A673 (cell line): ENCODE measurements at regions not wholly inside any gene's neighbourhood (a gene's known extent, or its start where the extent isn't known, plus 50 kb on each side); places are given as distances from the start of the nearest gene placed in this dataset.

Source experiments
- BruUV-seq: library from RNA; stranded (reverse); fragments of 400-500 nt; replicated peaks from 2 replicates; lab custom pipeline; 2021; lab: Mats Ljungman, UMichigan
- CTCF ChIA-PET: fragments of 300-600 bp; sonication (Branson Sonifier 250); formaldehyde crosslinking; loops from one replicate; lab custom pipeline; 2022; ENCODE audit warnings: antibody characterized with exemption; lab: Charles Lee
- POLR2A ChIA-PET: fragments of 300-600 bp; sonication (Branson Sonifier 250); formaldehyde crosslinking; loops from one replicate; lab custom pipeline; 2022; ENCODE audit warnings: antibody characterized with exemption; ENCODE audit not compliant: low non-redundant PET; lab: Charles Lee
- DNase-seq: peaks from one replicate; pipeline ENCODE4 v3.0.0-alpha.2; 2015; ENCODE audit warnings: low spot score
- H3K27ac ChIP-seq: fragments of 200-600 bp; sonication (generic); 2 replicates; pipeline ENCODE4 v1.5.1; 2016; ENCODE audit warnings: mixed run types, low read depth, mild to moderate bottlenecking, mixed read lengths, antibody characterized with exemption, low read length; ENCODE audit not compliant: poor library complexity, severe bottlenecking
- H3K27me3 ChIP-seq: fragments of 200-600 bp; sonication (generic); replicated peaks from 2 replicates; pipeline ENCODE4 v1.6.1; 2017; ENCODE audit warnings: mixed run types, low read depth, mild to moderate bottlenecking, mixed read lengths, antibody characterized with exemption, low read length; ENCODE audit not compliant: insufficient read depth, poor library complexity
- H3K36me3 ChIP-seq: fragments of 200-600 bp; sonication (generic); 2 replicates; pipeline ENCODE4 v1.6.1; 2016; ENCODE audit warnings: mixed run types, mild to moderate bottlenecking, mixed read lengths, antibody characterized with exemption, low read length; ENCODE audit not compliant: insufficient read depth, poor library complexity, severe bottlenecking
- H3K4me1 ChIP-seq: fragments of 200-600 bp; sonication (generic); 2 replicates; pipeline ENCODE4 v1.6.1; 2017; ENCODE audit warnings: mixed run types, mild to moderate bottlenecking, mixed read lengths, antibody characterized with exemption, low read length; ENCODE audit not compliant: insufficient read depth, poor library complexity, severe bottlenecking
- H3K4me3 ChIP-seq: fragments of 200-600 bp; sonication (generic); 2 replicates; pipeline ENCODE4 v1.5.1; 2016; ENCODE audit warnings: low read depth, mixed run types, mild to moderate bottlenecking, mixed read lengths, low read length; ENCODE audit not compliant: poor library complexity, severe bottlenecking
- H3K9me3 ChIP-seq: fragments of 200-600 bp; sonication (generic); 2 replicates; pipeline ENCODE4 v1.6.1; 2016; ENCODE audit warnings: mixed run types, low read depth, mild to moderate bottlenecking, mixed read lengths, antibody characterized with exemption, low read length; ENCODE audit not compliant: poor library complexity, severe bottlenecking
- EZH2 ChIP-seq: fragments of 200-600 bp; sonication (generic); IDR thresholded peaks from 2 replicates; pipeline ENCODE4 v1.6.1; 2017; ENCODE audit warnings: borderline replicate concordance, low read depth, mild to moderate bottlenecking, mixed read lengths, antibody characterized with exemption, low read length; ENCODE audit not compliant: poor library complexity, severe bottlenecking
- intact Hi-C: fragments of 100-400 bp; cut with micrococcal nuclease; formaldehyde crosslinking; loops from one replicate; pipeline ENCODE4 v1.10.0; 2022; ENCODE audit not compliant: unreplicated experiment
- TF ChIP-seq, protein P1 (sequence below): fragments of 300-800, 200-600 bp; sonication (generic); conservative IDR thresholded peaks from 2 replicates; pipeline ENCODE4 v1.5.1; 2017; ENCODE audit warnings: low read depth, mild to moderate bottlenecking, antibody characterized with exemption, low read length, moderate library complexity, mixed read lengths

DNA sequence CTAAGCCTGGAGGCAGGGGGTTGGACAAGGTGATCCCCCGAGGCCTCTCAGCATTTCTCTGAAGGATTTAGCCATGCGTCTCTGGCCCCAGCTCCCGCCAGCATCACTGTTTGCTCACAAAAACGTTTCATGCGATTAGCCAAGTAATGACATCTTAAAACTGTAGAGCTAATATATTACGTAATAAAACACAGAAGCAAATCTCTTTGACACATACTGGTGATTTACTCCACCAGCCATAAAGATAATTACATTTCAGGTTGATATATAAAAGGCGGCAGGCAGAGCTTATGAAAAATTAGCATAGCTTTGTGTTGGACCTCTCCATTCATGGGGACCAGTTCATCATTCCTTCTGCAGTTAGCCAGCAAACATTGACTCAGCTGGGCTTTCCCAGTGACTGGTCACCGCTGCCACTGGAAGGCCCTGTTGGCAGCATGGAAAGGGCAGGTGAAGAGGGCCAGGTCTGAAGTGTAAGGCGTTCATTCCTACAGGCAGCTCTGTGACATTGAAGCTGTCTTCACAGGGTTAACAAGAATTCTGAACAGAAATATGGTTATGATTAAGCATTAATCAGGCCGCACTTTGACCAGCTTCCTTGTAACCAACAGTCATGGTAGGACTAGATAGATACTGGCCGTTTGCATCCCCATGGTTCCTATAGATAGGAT is 150.3 kb downstream of the NECTIN1 start:
- Histone ChIP-seq H3K9me3 (no peaks in the 10 kb centered on the region), H3K36me3 (no peaks in the 10 kb centered on the region), H3K4me1 (peaks cover 5% of the 10 kb centered on the region), H3K27ac (no peak overlapping the region), H3K27me3 (no peaks in the 10 kb centered on the region), H3K4me3 (no peak overlapping the region)
- intact Hi-C loops = no loop called here
- no peak for TF ChIP-seq EZH2
- TF ChIP-seq, protein P1, sequence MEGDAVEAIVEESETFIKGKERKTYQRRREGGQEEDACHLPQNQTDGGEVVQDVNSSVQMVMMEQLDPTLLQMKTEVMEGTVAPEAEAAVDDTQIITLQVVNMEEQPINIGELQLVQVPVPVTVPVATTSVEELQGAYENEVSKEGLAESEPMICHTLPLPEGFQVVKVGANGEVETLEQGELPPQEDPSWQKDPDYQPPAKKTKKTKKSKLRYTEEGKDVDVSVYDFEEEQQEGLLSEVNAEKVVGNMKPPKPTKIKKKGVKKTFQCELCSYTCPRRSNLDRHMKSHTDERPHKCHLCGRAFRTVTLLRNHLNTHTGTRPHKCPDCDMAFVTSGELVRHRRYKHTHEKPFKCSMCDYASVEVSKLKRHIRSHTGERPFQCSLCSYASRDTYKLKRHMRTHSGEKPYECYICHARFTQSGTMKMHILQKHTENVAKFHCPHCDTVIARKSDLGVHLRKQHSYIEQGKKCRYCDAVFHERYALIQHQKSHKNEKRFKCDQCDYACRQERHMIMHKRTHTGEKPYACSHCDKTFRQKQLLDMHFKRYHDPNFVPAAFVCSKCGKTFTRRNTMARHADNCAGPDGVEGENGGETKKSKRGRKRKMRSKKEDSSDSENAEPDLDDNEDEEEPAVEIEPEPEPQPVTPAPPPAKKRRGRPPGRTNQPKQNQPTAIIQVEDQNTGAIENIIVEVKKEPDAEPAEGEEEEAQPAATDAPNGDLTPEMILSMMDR = no peak
- peak; percentile 23 for DNase-seq
- BruUV-seq = no TSS peak
- ChIA-PET CTCF (no interaction called here), POLR2A (no interaction called here)

DNA sequence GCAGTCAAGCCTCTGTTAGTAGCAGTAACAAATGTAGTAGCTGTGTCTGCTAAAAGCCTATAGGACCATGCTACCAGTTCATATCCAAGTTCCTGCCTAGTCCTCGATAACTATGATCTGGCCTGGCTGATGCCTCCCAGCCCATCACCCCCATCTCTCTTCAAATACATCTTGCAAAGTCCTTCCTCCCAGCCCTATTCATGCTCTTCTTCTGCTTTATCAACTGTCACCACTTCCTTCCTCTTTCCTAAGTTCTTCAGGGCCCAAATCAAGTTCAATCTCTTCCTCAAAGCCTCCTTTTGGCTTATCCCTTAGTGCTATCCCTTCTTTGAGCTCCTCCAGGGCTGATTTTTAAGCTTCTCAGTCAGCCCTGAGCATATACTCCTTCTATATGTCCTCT is 150.9 kb upstream of the THY1 start:
- DNase-seq = no peak
- Histone ChIP-seq H3K9me3 (no peaks in the 10 kb centered on the region), H3K4me3 (no peak overlapping the region), H3K27me3 (no peaks in the 10 kb centered on the region), H3K27ac (no peak overlapping the region), H3K36me3 (no peaks in the 10 kb centered on the region), H3K4me1 (peaks cover under 1% of the 10 kb centered on the region)
- CTCF ChIA-PET = no interaction called here
- TF ChIP-seq, protein P1 = no peak
- TF ChIP-seq EZH2 = no peak
- POLR2A ChIA-PET = no interaction called here
- intact Hi-C loops = no loop called here
- BruUV-seq = no TSS peak

DNA sequence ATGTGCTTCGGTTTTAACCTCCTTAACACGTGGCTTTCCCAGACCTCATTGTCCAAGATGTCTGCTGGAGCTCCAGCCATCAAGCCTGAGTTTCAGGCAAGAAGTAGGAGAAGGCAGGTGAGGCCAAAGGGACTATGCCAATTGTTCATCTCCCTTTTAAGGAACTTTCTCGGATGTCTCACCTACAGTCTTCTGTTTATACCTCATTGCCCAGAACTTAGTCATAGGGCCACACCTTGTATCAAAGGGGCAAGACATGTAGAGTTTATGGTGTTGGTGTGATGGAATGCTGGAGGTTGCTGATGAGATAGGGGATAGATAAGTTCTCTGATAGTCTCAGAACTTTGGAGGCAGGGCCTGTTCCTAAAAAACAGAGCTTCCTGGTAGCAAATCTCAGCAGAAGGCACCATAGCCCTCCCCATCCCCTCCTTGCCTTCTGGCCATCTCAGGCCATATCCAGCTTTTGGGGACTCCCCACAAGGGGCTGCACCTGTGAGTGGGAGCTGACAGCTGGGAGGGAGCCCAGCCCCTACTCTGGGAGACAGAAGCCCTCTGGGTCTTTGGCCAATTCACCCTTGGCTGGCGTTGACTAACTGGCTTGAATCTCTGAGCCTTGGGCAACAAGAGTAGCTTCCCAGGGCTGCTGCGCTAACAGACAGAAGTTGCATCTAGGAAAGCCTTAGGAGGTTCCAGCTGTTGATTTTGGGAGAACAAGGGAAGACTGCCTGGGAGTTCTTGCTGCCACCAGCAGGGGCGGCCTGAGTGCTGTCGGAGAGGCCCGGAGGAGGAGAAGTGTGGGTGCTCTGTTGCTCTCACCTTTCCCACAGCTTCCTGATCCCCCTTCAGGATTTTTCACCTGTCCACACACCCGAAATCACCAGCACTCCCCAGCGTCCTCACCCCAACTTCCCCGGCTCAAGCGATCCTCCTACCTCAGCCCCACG is 149.8 kb upstream of the THY1 start:
- Histone ChIP-seq H3K27ac (no peak overlapping the region), H3K27me3 (no peaks in the 10 kb centered on the region), H3K4me1 (peaks cover 11% of the 10 kb centered on the region), H3K4me3 (no peak overlapping the region), H3K36me3 (no peaks in the 10 kb centered on the region), H3K9me3 (no peaks in the 10 kb centered on the region)
- CTCF ChIA-PET = no interaction called here
- TF ChIP-seq, protein P1 = peak; percentile 20; the same call in 1 of the 2 replicates
- TF ChIP-seq EZH2 = no peak
- no TSS peak for BruUV-seq
- POLR2A ChIA-PET = interaction anchor here (0.7 kb wide), 1 partner anchor 29 kb away, joined by 4 read pairs; no protein-coding TSS in a partner anchor
- intact Hi-C loops = no loop called here
- DNase-seq = no peak
